HCT116 (cell line): ENCODE measurements at regions not wholly inside any gene's neighbourhood (a gene's known extent, or its start where the extent isn't known, plus 50 kb on each side); places are given as distances from the start of the nearest gene placed in this dataset.
"Not testable (repeated sequence)": the region's sequence is repeated elsewhere in the genome, so short reads cannot be mapped to it uniquely, and the experiment has no call there.

Source experiments
- CEBPB ChIP-seq: IDR thresholded peaks from 2 replicates; pipeline ENCODE4 v1.6.1; 2012; ENCODE audit warnings: low read depth
- EZH2 ChIP-seq: fragments of 200-600 bp; sonication (generic); IDR thresholded peaks from 2 replicates; pipeline ENCODE4 v1.6.1; 2017; ENCODE audit warnings: antibody characterized with exemption, mixed run types
- FOSL1 ChIP-seq: IDR thresholded peaks from 2 replicates; pipeline ENCODE4 v1.6.1; 2012; ENCODE audit warnings: low read depth
- JUND ChIP-seq: IDR thresholded peaks from 2 replicates; pipeline ENCODE4 v1.6.1; 2012
- POLR2A ChIP-seq: IDR thresholded peaks from 2 replicates; pipeline ENCODE4 v1.7.0; 2011; ENCODE audit warnings: borderline replicate concordance; ENCODE audit not compliant: insufficient read depth, insufficient read length; ENCODE audit errors: extremely low read depth
- POLR2AphosphoS5 ChIP-seq: IDR thresholded peaks from 2 replicates; pipeline ENCODE4 v1.6.1; 2011; ENCODE audit warnings: mild to moderate bottlenecking, low read depth, low read length, moderate library complexity
- RAD21 ChIP-seq: IDR thresholded peaks from 2 replicates; pipeline ENCODE4 v1.6.1; 2012; ENCODE audit warnings: low read depth, mild to moderate bottlenecking
- SP1 ChIP-seq: IDR thresholded peaks from 2 replicates; pipeline ENCODE4 v1.6.1; 2012; ENCODE audit warnings: low read depth
- SRF ChIP-seq: IDR thresholded peaks from 2 replicates; pipeline ENCODE4 v1.6.1; 2012; ENCODE audit warnings: low read depth
- YY1 ChIP-seq: IDR thresholded peaks from 2 replicates; pipeline ENCODE4 v1.6.1; 2011; ENCODE audit warnings: low read length, low read depth, moderate library complexity, mild to moderate bottlenecking; ENCODE audit not compliant: insufficient replicate concordance; ENCODE audit errors: extremely low read depth
- TF ChIP-seq, protein P1 (sequence below): IDR thresholded peaks from 2 replicates; pipeline ENCODE4 v1.6.1; 2012; ENCODE audit warnings: low read depth
- TF ChIP-seq, protein P2 (sequence below), 3 experiments: fragments of 200-600 bp in 1 of 3; sonication (generic) in 1 of 3; IDR thresholded peaks in 2 of 3; conservative IDR thresholded peaks in 1 of 3; 2 replicates each; pipeline ENCODE4 v1.5.1; 2012 to 2017; ENCODE audit warnings: low read depth in 2 of 3, low read length in 2 of 3, antibody characterized with exemption in 1 of 3, borderline replicate concordance in 1 of 3, control low read depth in 1 of 3, mild to moderate bottlenecking in 1 of 3, mixed read lengths in 1 of 3, mixed run types in 1 of 3, moderate library complexity in 1 of 3; ENCODE audit not compliant: insufficient read depth in 1 of 3

DNA sequence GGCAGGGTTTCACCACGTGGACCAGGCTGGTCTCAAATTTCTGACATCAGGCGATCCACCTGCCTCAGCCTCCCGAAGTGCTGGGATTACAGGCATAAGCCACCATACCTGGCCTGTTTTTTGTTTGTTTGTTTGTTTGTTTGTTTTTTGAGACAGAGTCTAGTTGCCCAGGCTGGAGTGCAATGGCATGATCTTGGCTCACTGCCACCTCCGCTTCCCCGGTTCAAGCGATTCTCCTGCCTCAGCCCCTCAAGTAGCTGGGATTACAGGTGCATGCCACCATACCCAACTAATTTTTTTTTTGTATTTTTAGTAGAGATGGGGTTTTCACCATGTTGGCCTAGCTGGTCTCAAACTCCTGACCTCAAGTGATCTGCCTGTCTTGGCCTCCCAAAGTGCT, 61.8 kb upstream of the SPDYE9 start:
- TF ChIP-seq, protein P1, sequence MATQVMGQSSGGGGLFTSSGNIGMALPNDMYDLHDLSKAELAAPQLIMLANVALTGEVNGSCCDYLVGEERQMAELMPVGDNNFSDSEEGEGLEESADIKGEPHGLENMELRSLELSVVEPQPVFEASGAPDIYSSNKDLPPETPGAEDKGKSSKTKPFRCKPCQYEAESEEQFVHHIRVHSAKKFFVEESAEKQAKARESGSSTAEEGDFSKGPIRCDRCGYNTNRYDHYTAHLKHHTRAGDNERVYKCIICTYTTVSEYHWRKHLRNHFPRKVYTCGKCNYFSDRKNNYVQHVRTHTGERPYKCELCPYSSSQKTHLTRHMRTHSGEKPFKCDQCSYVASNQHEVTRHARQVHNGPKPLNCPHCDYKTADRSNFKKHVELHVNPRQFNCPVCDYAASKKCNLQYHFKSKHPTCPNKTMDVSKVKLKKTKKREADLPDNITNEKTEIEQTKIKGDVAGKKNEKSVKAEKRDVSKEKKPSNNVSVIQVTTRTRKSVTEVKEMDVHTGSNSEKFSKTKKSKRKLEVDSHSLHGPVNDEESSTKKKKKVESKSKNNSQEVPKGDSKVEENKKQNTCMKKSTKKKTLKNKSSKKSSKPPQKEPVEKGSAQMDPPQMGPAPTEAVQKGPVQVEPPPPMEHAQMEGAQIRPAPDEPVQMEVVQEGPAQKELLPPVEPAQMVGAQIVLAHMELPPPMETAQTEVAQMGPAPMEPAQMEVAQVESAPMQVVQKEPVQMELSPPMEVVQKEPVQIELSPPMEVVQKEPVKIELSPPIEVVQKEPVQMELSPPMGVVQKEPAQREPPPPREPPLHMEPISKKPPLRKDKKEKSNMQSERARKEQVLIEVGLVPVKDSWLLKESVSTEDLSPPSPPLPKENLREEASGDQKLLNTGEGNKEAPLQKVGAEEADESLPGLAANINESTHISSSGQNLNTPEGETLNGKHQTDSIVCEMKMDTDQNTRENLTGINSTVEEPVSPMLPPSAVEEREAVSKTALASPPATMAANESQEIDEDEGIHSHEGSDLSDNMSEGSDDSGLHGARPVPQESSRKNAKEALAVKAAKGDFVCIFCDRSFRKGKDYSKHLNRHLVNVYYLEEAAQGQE: not testable (repeated sequence)
- TF ChIP-seq, protein P2, sequence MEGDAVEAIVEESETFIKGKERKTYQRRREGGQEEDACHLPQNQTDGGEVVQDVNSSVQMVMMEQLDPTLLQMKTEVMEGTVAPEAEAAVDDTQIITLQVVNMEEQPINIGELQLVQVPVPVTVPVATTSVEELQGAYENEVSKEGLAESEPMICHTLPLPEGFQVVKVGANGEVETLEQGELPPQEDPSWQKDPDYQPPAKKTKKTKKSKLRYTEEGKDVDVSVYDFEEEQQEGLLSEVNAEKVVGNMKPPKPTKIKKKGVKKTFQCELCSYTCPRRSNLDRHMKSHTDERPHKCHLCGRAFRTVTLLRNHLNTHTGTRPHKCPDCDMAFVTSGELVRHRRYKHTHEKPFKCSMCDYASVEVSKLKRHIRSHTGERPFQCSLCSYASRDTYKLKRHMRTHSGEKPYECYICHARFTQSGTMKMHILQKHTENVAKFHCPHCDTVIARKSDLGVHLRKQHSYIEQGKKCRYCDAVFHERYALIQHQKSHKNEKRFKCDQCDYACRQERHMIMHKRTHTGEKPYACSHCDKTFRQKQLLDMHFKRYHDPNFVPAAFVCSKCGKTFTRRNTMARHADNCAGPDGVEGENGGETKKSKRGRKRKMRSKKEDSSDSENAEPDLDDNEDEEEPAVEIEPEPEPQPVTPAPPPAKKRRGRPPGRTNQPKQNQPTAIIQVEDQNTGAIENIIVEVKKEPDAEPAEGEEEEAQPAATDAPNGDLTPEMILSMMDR (IDR thresholded peaks at IDR 0.05 in 2 of 3, conservative IDR thresholded peaks at IDR 0.05 in 1 of 3; ENCODE audit: borderline replicate concordance in 1 of 3, insufficient read depth in 1 of 3, low read depth in 2 of 3, low read length in 2 of 3): not testable (repeated sequence)
- TF ChIP-seq POLR2A, SP1, RAD21, EZH2, CEBPB, JUND, YY1, POLR2AphosphoS5, FOSL1, SRF: not testable (repeated sequence)
